A549 (cell line): ENCODE measurements at regions not wholly inside any gene's neighbourhood (a gene's known extent, or its start where the extent isn't known, plus 50 kb on each side); places are given as distances from the start of the nearest gene placed in this dataset.

Experiments
- ATAC-seq, 2 experiments: fragments of 200-7000 bp in 1 of 2; fragments of >200 bp in 1 of 2; cut with Nextera tagmentation in 1 of 2; cut with Tn5 transposase in 1 of 2; 3 replicates each; pipeline versions ENCODE4 v1.8.0 to v1.9.1; 2018 to 2020; ENCODE audit warnings: mild to moderate bottlenecking in 1 of 2, moderate library complexity in 1 of 2
- CTCF ChIA-PET: fragments of 300-600 bp; sonication (Branson Sonifier 250); formaldehyde crosslinking; extraction: SDS; loops from one replicate; lab custom pipeline; 2021; ENCODE audit warnings: antibody characterized with exemption, inconsistent platforms; lab: Yijun Ruan, JAX
- POLR2A ChIA-PET: fragments of 350-600 bp; formaldehyde crosslinking; extraction: SDS; loops from one replicate; lab custom pipeline; 2021; ENCODE audit warnings: antibody characterized with exemption, inconsistent platforms; lab: Yijun Ruan, JAX
- DNase-seq, 2 experiments: peaks; one replicate each; pipeline versions ENCODE4 v3.0.0 to v3.0.0-alpha.2; 2011 to 2016; ENCODE audit warnings: low read depth in 1 of 2, low spot score in 1 of 2
- FAIRE-seq: peaks from 2 replicates; lab custom pipeline; 2011; peaks lifted over from hg19 to GRCh38; lab: Jason Lieb, UNC
- H3K27ac ChIP-seq, 2 experiments: fragments of >200 bp; sonication (Bioruptor Twin); formaldehyde crosslinking; 3 replicates each; pipeline ENCODE4 v1.5.1; 2016 to 2017
- H3K4me1 ChIP-seq: fragments of >200 bp; sonication (Bioruptor Twin); formaldehyde crosslinking; 3 replicates; pipeline ENCODE4 v1.6.1; 2016
- H3K4me2 ChIP-seq: fragments of >200 bp; sonication (Bioruptor Twin); formaldehyde crosslinking; 3 replicates; pipeline ENCODE4 v1.6.1; 2016
- H3K4me3 ChIP-seq: fragments of >200 bp; sonication (Bioruptor Twin); formaldehyde crosslinking; 3 replicates; pipeline ENCODE4 v1.5.1; 2016
- H3K9me3 ChIP-seq: fragments of >200 bp; sonication (Bioruptor Twin); formaldehyde crosslinking; 3 replicates; pipeline ENCODE4 v1.6.1; 2016
- BHLHE40 ChIP-seq: IDR thresholded peaks from 2 replicates; pipeline ENCODE4 v1.6.1; 2012; ENCODE audit warnings: low read depth, low read length, inconsistent platforms
- CBX2 ChIP-seq: fragments of 200-600 bp; sonication (generic); IDR thresholded peaks from 2 replicates; pipeline ENCODE4 v1.6.1; 2016; ENCODE audit warnings: low read depth, mild to moderate bottlenecking, borderline replicate concordance
- CBX8 ChIP-seq: fragments of 200-600 bp; sonication (generic); IDR thresholded peaks from 2 replicates; pipeline ENCODE4 v1.6.1; 2016
- CEBPB ChIP-seq, 2 experiments: fragments of >200 bp in 1 of 2; sonication (Bioruptor Twin) in 1 of 2; formaldehyde crosslinking in 1 of 2; IDR thresholded peaks; 2 replicates each; pipeline ENCODE4 v1.6.1; 2012 to 2016
- CHD2 ChIP-seq: fragments of 150-350 bp; IDR thresholded peaks from 2 replicates; pipeline ENCODE4 v1.6.1; 2014; ENCODE audit warnings: low read length; ENCODE audit not compliant: partially characterized antibody
- FOSB ChIP-seq: fragments of 250-450 bp; sonication (Bioruptor Pico); IDR thresholded peaks from 2 replicates; pipeline ENCODE4 v1.5.0; 2020; ENCODE audit warnings: mild to moderate bottlenecking, moderate library complexity
- FOSL2 ChIP-seq, 2 experiments: fragments of 450-650 bp in 1 of 2; fragments of >200 bp in 1 of 2; sonication (Bioruptor Twin) in 1 of 2; formaldehyde crosslinking; IDR thresholded peaks; 2 replicates each; pipeline versions ENCODE4 v1.5.0 to v1.6.1; 2016 to 2020; ENCODE audit warnings: mild to moderate bottlenecking in 1 of 2, moderate library complexity in 1 of 2
- HMGXB4 ChIP-seq: fragments of 250-450 bp; sonication (Bioruptor Pico); IDR thresholded peaks from 2 replicates; pipeline ENCODE4 v1.5.0; 2021; ENCODE audit warnings: mild to moderate bottlenecking, moderate library complexity, borderline replicate concordance
- HOXB13 ChIP-seq: fragments of 250-450 bp; sonication (Bioruptor Pico); IDR thresholded peaks from 2 replicates; pipeline ENCODE4 v1.5.0; 2020; ENCODE audit warnings: low read depth, mild to moderate bottlenecking, moderate library complexity
- MAFK ChIP-seq: fragments of 450-650 bp; IDR thresholded peaks from 2 replicates; pipeline ENCODE4 v1.6.1; 2014; ENCODE audit not compliant: partially characterized antibody
- NR3C1 ChIP-seq: fragments of >200 bp; sonication (Bioruptor Twin); formaldehyde crosslinking; IDR thresholded peaks from 3 replicates; pipeline ENCODE4 v1.6.1; 2017
- RAD21 ChIP-seq, 2 experiments: fragments of >200 bp in 1 of 2; sonication (Bioruptor Twin) in 1 of 2; formaldehyde crosslinking in 1 of 2; IDR thresholded peaks in 1 of 2; conservative IDR thresholded peaks in 1 of 2; 2 replicates in 1 of 2; 3 replicates in 1 of 2; pipeline ENCODE4 v1.6.1; 2012 to 2018; ENCODE audit warnings: inconsistent platforms in 1 of 2
- TP53 ChIP-seq: fragments of 250-450 bp; sonication (Bioruptor Pico); IDR thresholded peaks from 2 replicates; pipeline ENCODE4 v1.5.0; 2021; ENCODE audit warnings: mild to moderate bottlenecking, moderate library complexity
- ZFP36 ChIP-seq: fragments of 450-650 bp; IDR thresholded peaks from 2 replicates; pipeline ENCODE4 v1.6.1; 2014; ENCODE audit warnings: borderline replicate concordance; ENCODE audit not compliant: partially characterized antibody
- ZNF302 ChIP-seq: fragments of 250-450 bp; sonication (Bioruptor Pico); IDR thresholded peaks from 2 replicates; pipeline ENCODE4 v1.9.0; 2021; ENCODE audit warnings: inconsistent platforms, mild to moderate bottlenecking, moderate library complexity
- WGBS: methylation state at CpG from one replicate; pipeline ENCODE4 v1.1.6; 2017; ENCODE audit errors: missing lambda C conversion rate; 5-methylcytosine and 5-hydroxymethylcytosine counted together
- TF ChIP-seq, protein P1 (sequence below): fragments of >200 bp; sonication (Bioruptor Twin); formaldehyde crosslinking; IDR thresholded peaks from 3 replicates; pipeline ENCODE4 v1.6.1; 2016
- TF ChIP-seq, protein P2 (sequence below): fragments of 250-450 bp; sonication (Bioruptor Pico); IDR thresholded peaks from 2 replicates; pipeline ENCODE4 v1.5.0; 2020; ENCODE audit warnings: low read depth, mild to moderate bottlenecking, moderate library complexity
- TF ChIP-seq, protein P3 (sequence below): IDR thresholded peaks from 2 replicates; pipeline ENCODE4 v1.6.1; 2012

DNA sequence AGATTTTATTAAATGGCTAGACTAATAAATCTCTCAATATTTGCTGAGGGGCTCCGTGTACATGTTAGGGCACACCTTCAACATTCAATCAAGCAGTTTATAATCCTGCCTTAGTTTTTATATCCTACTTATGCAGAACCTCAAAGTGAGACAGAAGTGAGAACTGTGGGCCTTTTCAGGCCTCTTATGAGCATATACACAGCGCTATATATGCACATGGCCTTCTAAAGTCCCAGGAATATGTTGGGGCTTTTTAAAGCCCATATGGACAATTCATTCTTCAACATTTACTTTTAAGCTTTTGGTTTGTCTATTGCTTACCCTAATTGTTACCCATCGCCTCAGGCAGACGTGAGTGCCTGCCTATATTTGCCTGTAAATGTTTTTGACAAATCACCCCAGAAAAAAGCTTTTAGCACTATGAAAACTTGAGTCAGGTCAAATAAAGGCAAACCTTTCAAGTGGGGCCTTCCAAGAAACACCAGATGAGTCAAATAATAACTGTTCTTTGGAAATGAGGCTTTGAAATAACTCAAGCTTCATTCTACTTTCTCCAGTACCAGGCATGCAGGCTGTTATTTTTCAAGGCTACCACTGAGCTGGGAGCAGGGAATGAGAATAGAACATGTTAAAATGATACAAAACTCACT, 58.2 kb downstream of the ESM1 start:
- H3K4me2 ChIP-seq = no peak overlapping the region
- no peak overlapping the region for H3K27ac ChIP-seq
- FAIRE-seq = no peak
- WGBS = 7% methylated on average over 4 of the region's 4 CpGs
- no peaks in the 10 kb centered on the region for H3K4me1 ChIP-seq
- ChIA-PET POLR2A (no interaction called here), CTCF (interaction anchor here (0.9 kb wide), 1 partner anchor 33 kb away, joined by 3 read pairs; no protein-coding TSS in a partner anchor)
- no peak for DNase-seq
- H3K4me3 ChIP-seq = no peak overlapping the region
- no peak for ATAC-seq
- no peak for TF ChIP-seq CBX8
- TF ChIP-seq CEBPB (IDR thresholded peaks at IDR 0.05) = no peak
- TF ChIP-seq, protein P1, sequence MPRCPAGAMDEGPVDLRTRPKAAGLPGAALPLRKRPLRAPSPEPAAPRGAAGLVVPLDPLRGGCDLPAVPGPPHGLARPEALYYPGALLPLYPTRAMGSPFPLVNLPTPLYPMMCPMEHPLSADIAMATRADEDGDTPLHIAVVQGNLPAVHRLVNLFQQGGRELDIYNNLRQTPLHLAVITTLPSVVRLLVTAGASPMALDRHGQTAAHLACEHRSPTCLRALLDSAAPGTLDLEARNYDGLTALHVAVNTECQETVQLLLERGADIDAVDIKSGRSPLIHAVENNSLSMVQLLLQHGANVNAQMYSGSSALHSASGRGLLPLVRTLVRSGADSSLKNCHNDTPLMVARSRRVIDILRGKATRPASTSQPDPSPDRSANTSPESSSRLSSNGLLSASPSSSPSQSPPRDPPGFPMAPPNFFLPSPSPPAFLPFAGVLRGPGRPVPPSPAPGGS = no peak
- no peak for TF ChIP-seq FOSB
- TF ChIP-seq RAD21 (conservative IDR thresholded peaks at IDR 0.05 in 1 of 2, IDR thresholded peaks at IDR 0.05 in 1 of 2) = no peak
- no peak for TF ChIP-seq NR3C1
- no peak for TF ChIP-seq MAFK
- no peak for TF ChIP-seq HMGXB4
- TF ChIP-seq, protein P2, sequence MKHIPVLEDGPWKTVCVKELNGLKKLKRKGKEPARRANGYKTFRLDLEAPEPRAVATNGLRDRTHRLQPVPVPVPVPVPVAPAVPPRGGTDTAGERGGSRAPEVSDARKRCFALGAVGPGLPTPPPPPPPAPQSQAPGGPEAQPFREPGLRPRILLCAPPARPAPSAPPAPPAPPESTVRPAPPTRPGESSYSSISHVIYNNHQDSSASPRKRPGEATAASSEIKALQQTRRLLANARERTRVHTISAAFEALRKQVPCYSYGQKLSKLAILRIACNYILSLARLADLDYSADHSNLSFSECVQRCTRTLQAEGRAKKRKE (CRISPR knock-in tag) = no peak
- no peak for TF ChIP-seq HOXB13
- TF ChIP-seq ZFP36 = no peak
- no peak for TF ChIP-seq FOSL2 (IDR thresholded peaks at IDR 0.05)
- TF ChIP-seq FOSL2 (CRISPR knock-in tag; IDR thresholded peaks at IDR 0.05) = no peak
- TF ChIP-seq CHD2 = no peak
- H3K9me3 ChIP-seq = peaks cover 10% of the 10 kb centered on the region; the same call in 1 of the 3 replicates

GRCh38 chr5:54924487-54924886, 60.9 kb downstream of the ESM1 start:
- POLR2A ChIA-PET = no interaction called here
- Histone ChIP-seq H3K27ac (no peak overlapping the region), H3K4me3 (no peak overlapping the region), H3K9me3 (peaks cover 10% of the 10 kb centered on the region; the same call in 1 of the 3 replicates), H3K4me2 (no peak overlapping the region), H3K4me1 (no peaks in the 10 kb centered on the region)
- TF ChIP-seq CEBPB (IDR thresholded peaks at IDR 0.05) (no peak), BHLHE40 (no peak), ZNF302 (CRISPR knock-in tag) (no peak), CBX2 (no peak), TP53 (CRISPR knock-in tag) (no peak)
- TF ChIP-seq, protein P1 = no peak
- DNase-seq (no peak), ATAC-seq (no peak), FAIRE-seq (no peak)
- CTCF ChIA-PET = no interaction called here

- Histone ChIP-seq H3K4me3 (no peak overlapping the region), H3K9me3 (no peaks in the 10 kb centered on the region), H3K4me1 (no peaks in the 10 kb centered on the region), H3K4me2 (no peak overlapping the region), H3K27ac (no peak overlapping the region)
- no peak for FAIRE-seq
- CTCF ChIA-PET = interaction anchor here (0.6 kb wide), 1 partner anchor 26 kb away, joined by 3 read pairs; no protein-coding TSS in a partner anchor
- POLR2A ChIA-PET = no interaction called here
- DNase-seq = no peak
- TF ChIP-seq, protein P3, sequence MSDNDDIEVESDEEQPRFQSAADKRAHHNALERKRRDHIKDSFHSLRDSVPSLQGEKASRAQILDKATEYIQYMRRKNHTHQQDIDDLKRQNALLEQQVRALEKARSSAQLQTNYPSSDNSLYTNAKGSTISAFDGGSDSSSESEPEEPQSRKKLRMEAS = no peak
- TF ChIP-seq MAFK = peak; percentile 20
- TF ChIP-seq, all 56 proteins: peak for 1
- ATAC-seq = no peak
Observed at GRCh38 chr5:54917323-54917722, 68.1 kb downstream of the ESM1 start.
